GM12878 (cell line): ENCODE measurements at regions not wholly inside any gene's neighbourhood (a gene's known extent, or its start where the extent isn't known, plus 50 kb on each side); places are given as distances from the start of the nearest gene placed in this dataset.

ENCODE experiments used
- ATAC-seq: fragments of 200-7000 bp; cut with Tn5 transposase; 3 replicates; pipeline ENCODE4 v1.9.1; 2020; ENCODE audit warnings: mild to moderate bottlenecking, moderate library complexity
- BruUV-seq: library from RNA; stranded (reverse); fragments of 400-500 nt; replicated peaks from 2 replicates; lab custom pipeline; 2021; lab: Mats Ljungman, UMichigan
- CTCF ChIA-PET: fragments of 300-600 bp; sonication (Branson Sonifier 250); formaldehyde crosslinking; extraction: SDS; loops from one replicate; lab custom pipeline; 2021; ENCODE audit warnings: inconsistent platforms; lab: Yijun Ruan, JAX
- POLR2A ChIA-PET: fragments of 350-600 bp; formaldehyde crosslinking; extraction: SDS; loops from one replicate; lab custom pipeline; 2021; ENCODE audit warnings: inconsistent platforms; lab: Charles Lee
- RAD21 ChIA-PET: fragments of 300-600 bp; sonication (Branson Sonifier 250); formaldehyde crosslinking; loops from one replicate; lab custom pipeline; 2023; ENCODE audit warnings: antibody characterized with exemption; ENCODE audit not compliant: unreplicated experiment; lab: Charles Lee
- SMC1A ChIA-PET: fragments of 300-600 bp; sonication (Branson Sonifier 250); formaldehyde crosslinking; loops from one replicate; lab custom pipeline; 2023; ENCODE audit not compliant: unreplicated experiment, uncharacterized antibody; lab: Charles Lee
- DNase-seq: peaks from one replicate; pipeline ENCODE4 v3.0.0-alpha.2; 2011; ENCODE audit warnings: low read depth, low spot score
- FAIRE-seq: peaks from 3 replicates; lab custom pipeline; 2011; peaks lifted over from hg19 to GRCh38; lab: Jason Lieb, UNC
- H2AFZ ChIP-seq: 2 replicates; pipeline ENCODE4 v1.6.0; 2011; ENCODE audit warnings: low read depth, low read length, control low read depth; ENCODE audit not compliant: control insufficient read depth
- H3K27ac ChIP-seq: 2 replicates; pipeline ENCODE4 v1.5.1; 2011; ENCODE audit warnings: control low read depth; ENCODE audit not compliant: control insufficient read depth, insufficient read depth
- H3K27me3 ChIP-seq, 2 experiments: replicated peaks in 1 of 2; 2 replicates each; pipeline versions ENCODE4 v1.6.0 to v1.6.1; 2011; ENCODE audit warnings: low read length in 1 of 2; ENCODE audit not compliant: control insufficient read depth in 2 of 2, insufficient read depth in 2 of 2
- H3K36me3 ChIP-seq, 2 experiments: 2 replicates each; pipeline ENCODE4 v1.5.1; 2011; ENCODE audit warnings: low read length in 1 of 2; ENCODE audit not compliant: control insufficient read depth in 2 of 2, insufficient read depth in 2 of 2
- H3K4me1 ChIP-seq: 2 replicates; pipeline ENCODE4 v1.6.1; 2011; ENCODE audit warnings: mild to moderate bottlenecking, low read length, moderate library complexity, mixed read lengths; ENCODE audit not compliant: control insufficient read depth, insufficient read depth
- H3K4me2 ChIP-seq: 2 replicates; pipeline ENCODE4 v1.6.0; 2011; ENCODE audit warnings: control low read depth; ENCODE audit not compliant: control insufficient read depth, insufficient read depth
- H3K4me3 ChIP-seq: fragments of 200-600 bp; sonication (generic); 2 replicates; pipeline ENCODE4 v1.5.1; 2016
- H3K79me2 ChIP-seq: 2 replicates; pipeline ENCODE4 v1.6.0; 2011; ENCODE audit warnings: low read length; ENCODE audit not compliant: control insufficient read depth, insufficient read depth
- H3K9ac ChIP-seq: 2 replicates; pipeline ENCODE4 v1.8.0; 2011; ENCODE audit warnings: low read length, control low read depth, mixed read lengths; ENCODE audit not compliant: control insufficient read depth, insufficient read depth
- H3K9me3 ChIP-seq: replicated peaks from 3 replicates; pipeline ENCODE4 v1.5.1; 2011; ENCODE audit warnings: mild to moderate bottlenecking, low read length; ENCODE audit not compliant: control insufficient read depth, insufficient read depth
- H4K20me1 ChIP-seq: 2 replicates; pipeline ENCODE4 v1.6.0; 2011; ENCODE audit not compliant: control insufficient read depth, insufficient read depth
- CHD4 ChIP-seq: fragments of 200-600 bp; sonication (generic); IDR thresholded peaks from 2 replicates; pipeline ENCODE4 v1.6.1; 2016; ENCODE audit warnings: mild to moderate bottlenecking
- EGR1 ChIP-seq, 2 experiments: IDR thresholded peaks; 1 replicate in 1 of 2; 2 replicates in 1 of 2; pipeline ENCODE4 v1.6.1; 2011 to 2012; ENCODE audit warnings: low read depth in 2 of 2, low read length in 2 of 2, borderline replicate concordance in 1 of 2, mild to moderate bottlenecking in 1 of 2, moderate library complexity in 1 of 2
- HDAC2 ChIP-seq: fragments of 200-600 bp; sonication (generic); IDR thresholded peaks from 2 replicates; pipeline ENCODE4 v1.6.1; 2017
- KLF5 ChIP-seq: fragments of 450-650 bp; IDR thresholded peaks from 2 replicates; pipeline ENCODE4 v1.6.1; 2014; ENCODE audit warnings: mild to moderate bottlenecking; ENCODE audit not compliant: partially characterized antibody
- TAF1 ChIP-seq: IDR thresholded peaks from 2 replicates; pipeline ENCODE4 v1.6.1; 2011; ENCODE audit warnings: mild to moderate bottlenecking, low read depth, low read length, borderline replicate concordance
- TCF12 ChIP-seq: IDR thresholded peaks from 2 replicates; pipeline ENCODE4 v1.6.1; 2011; ENCODE audit warnings: low read depth, mild to moderate bottlenecking, low read length
- ZBED1 ChIP-seq: IDR thresholded peaks from 2 replicates; pipeline ENCODE4 v1.6.1; 2016; ENCODE audit warnings: borderline replicate concordance
- ZNF207 ChIP-seq: fragments of 450-650 bp; IDR thresholded peaks from 2 replicates; pipeline ENCODE4 v1.6.1; 2014; ENCODE audit warnings: antibody characterized with exemption, mild to moderate bottlenecking, borderline replicate concordance
- WGBS: methylation state at CpG from one replicate; pipeline ENCODE4 v1.1.6; 2016; ENCODE audit warnings: low lambda C conversion rate; ENCODE audit not compliant: insufficient replicate concordance, insufficient coverage; ENCODE audit errors: missing lambda C conversion rate; 5-methylcytosine and 5-hydroxymethylcytosine counted together
- in situ Hi-C: fragments of 300-500 bp; cut with MboI; formaldehyde crosslinking; loops from 9 replicates; pipeline ENCODE4 v1.14.3; 2018; ENCODE audit warnings: mixed read lengths
- intact Hi-C: fragments of 100-400 bp; cut with micrococcal nuclease; formaldehyde crosslinking; loops from one replicate; pipeline ENCODE4 v1.14.2; 2022; ENCODE audit not compliant: unreplicated experiment
- TF ChIP-seq, protein P1 (sequence below): fragments of 450-650 bp; IDR thresholded peaks from 2 replicates; pipeline ENCODE4 v1.6.1; 2018; ENCODE audit warnings: borderline replicate concordance, mild to moderate bottlenecking; ENCODE audit not compliant: partially characterized antibody

GRCh38 chr10:61825628-61826027 is 75.9 kb upstream of the ARID5B start:
- intact Hi-C loops (no loop called here), in situ Hi-C loops (loop anchor here (25.0 kb wide), 2 partner anchors 688 to 1013 kb away; no protein-coding TSS in a partner anchor)
- Histone ChIP-seq H2AFZ (no peak overlapping the region), H3K27me3 (no peaks in the 10 kb centered on the region), H3K36me3 (no peaks in the 10 kb centered on the region), H3K4me2 (no peak overlapping the region), H4K20me1 (no peaks in the 10 kb centered on the region), H3K4me3 (no peak overlapping the region), H3K9me3 (no peaks in the 10 kb centered on the region), H3K9ac (no peak overlapping the region), H3K27ac (no peak overlapping the region), H3K4me1 (no peaks in the 10 kb centered on the region), H3K79me2 (no peaks in the 10 kb centered on the region)
- TF ChIP-seq KLF5 (no peak), HDAC2 (no peak)
- WGBS: 71% methylated on average over 4 of the region's 4 CpGs
- no TSS peak for BruUV-seq
- ChIA-PET SMC1A (no interaction called here), POLR2A (no interaction called here), RAD21 (no interaction called here), CTCF (no interaction called here)
- DNase-seq (no peak), FAIRE-seq (no peak), ATAC-seq (no peak)

GRCh38 chr10:61828034-61828433 is 73.5 kb upstream of the ARID5B start:
- ChIA-PET POLR2A (no interaction called here), CTCF (no interaction called here), SMC1A (interaction anchor here (0.6 to 1.0 kb wide), 2 partner anchors 212 to 277 kb away, joined by 3 read pairs; no protein-coding TSS in a partner anchor), RAD21 (no interaction called here)
- no peak for DNase-seq
- H3K36me3 ChIP-seq: no peaks in the 10 kb centered on the region
- no TSS peak for BruUV-seq
- no peaks in the 10 kb centered on the region for H3K27me3 ChIP-seq
- no peak for FAIRE-seq
- no peak overlapping the region for H3K27ac ChIP-seq
- H3K4me1 ChIP-seq: no peaks in the 10 kb centered on the region
- TF ChIP-seq ZBED1: no peak
- no peak for TF ChIP-seq TAF1
- no peak for TF ChIP-seq CHD4
- TF ChIP-seq, protein P1, sequence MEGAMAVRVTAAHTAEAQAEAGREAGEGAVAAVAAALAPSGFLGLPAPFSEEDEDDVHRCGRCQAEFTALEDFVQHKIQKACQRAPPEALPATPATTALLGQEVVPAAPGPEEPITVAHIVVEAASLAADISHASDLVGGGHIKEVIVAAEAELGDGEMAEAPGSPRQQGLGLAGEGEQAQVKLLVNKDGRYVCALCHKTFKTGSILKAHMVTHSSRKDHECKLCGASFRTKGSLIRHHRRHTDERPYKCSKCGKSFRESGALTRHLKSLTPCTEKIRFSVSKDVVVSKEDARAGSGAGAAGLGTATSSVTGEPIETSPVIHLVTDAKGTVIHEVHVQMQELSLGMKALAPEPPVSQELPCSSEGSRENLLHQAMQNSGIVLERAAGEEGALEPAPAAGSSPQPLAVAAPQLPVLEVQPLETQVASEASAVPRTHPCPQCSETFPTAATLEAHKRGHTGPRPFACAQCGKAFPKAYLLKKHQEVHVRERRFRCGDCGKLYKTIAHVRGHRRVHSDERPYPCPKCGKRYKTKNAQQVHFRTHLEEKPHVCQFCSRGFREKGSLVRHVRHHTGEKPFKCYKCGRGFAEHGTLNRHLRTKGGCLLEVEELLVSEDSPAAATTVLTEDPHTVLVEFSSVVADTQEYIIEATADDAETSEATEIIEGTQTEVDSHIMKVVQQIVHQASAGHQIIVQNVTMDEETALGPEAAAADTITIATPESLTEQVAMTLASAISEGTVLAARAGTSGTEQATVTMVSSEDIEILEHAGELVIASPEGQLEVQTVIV: no peak
- no peak for TF ChIP-seq HDAC2
- no peak for TF ChIP-seq ZNF207
- no peak for TF ChIP-seq EGR1 (IDR thresholded peaks at IDR 0.05; ENCODE audit: borderline replicate concordance in 1 of 2, low read depth in 2 of 2, low read length in 2 of 2)
- no peak for TF ChIP-seq TCF12
- TF ChIP-seq, all 136 proteins: peak for 0
- H3K4me3 ChIP-seq: no peak overlapping the region
- 33% methylated on average over 1 of the region's 1 CpG for WGBS
- H3K4me2 ChIP-seq: no peak overlapping the region
- no peak for ATAC-seq
- H3K9ac ChIP-seq: no peak overlapping the region
- in situ Hi-C loops (loop anchor here (25.0 kb wide), 2 partner anchors 691 to 1016 kb away; no protein-coding TSS in a partner anchor), intact Hi-C loops (no loop called here)
- H4K20me1 ChIP-seq: no peaks in the 10 kb centered on the region
- no peak overlapping the region for H2AFZ ChIP-seq
- H3K9me3 ChIP-seq: no peaks in the 10 kb centered on the region
- no peaks in the 10 kb centered on the region for H3K79me2 ChIP-seq
